Suppressor macrophage treated with lipopolysaccharide for 1 hour (primary cell): ENCODE measurements at regions not wholly inside any gene's neighbourhood (a gene's known extent, or its start where the extent isn't known, plus 50 kb on each side); places are given as distances from the start of the nearest gene placed in this dataset.

Experiments used
- DNase-seq, 3 donors: peaks; one replicate each; pipeline ENCODE4 v3.0.0-alpha.2; 2020 to 2022

DNA sequence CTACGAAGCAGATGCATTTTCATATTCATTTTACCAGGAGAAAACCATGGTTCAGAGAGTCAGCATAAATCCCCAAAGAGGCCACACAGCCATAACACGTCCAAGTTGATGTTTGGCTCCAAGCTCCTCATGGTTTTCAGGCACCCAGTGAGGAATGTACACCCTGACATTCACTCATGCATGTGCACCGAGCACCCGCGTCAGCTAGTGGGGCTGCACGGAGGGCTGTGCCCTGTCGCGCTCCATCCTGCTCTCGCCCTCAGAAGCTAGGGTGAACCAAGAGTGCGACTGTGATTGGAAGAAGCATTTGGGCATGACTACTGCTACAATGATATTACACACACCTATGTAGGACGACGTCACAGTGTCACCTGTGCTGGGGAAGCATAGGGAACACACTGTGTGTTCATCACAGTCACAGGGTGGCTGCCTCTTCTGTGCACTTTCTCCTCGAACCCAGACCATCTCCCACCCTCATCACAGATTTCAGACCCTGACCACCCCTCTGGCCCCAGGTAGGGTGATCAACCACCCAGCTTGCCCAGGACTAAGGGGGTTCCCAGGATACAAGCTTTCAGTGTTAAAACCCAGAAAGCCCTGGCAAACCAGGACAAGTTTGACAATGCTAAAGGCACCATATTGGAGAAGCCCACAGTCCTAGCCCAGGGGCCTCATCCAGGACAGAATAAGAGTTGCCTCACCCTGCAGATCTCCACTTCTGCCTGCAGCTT lies 148.6 kb upstream of the ZNF507 start:
- DNase-seq, result no peak

DNA sequence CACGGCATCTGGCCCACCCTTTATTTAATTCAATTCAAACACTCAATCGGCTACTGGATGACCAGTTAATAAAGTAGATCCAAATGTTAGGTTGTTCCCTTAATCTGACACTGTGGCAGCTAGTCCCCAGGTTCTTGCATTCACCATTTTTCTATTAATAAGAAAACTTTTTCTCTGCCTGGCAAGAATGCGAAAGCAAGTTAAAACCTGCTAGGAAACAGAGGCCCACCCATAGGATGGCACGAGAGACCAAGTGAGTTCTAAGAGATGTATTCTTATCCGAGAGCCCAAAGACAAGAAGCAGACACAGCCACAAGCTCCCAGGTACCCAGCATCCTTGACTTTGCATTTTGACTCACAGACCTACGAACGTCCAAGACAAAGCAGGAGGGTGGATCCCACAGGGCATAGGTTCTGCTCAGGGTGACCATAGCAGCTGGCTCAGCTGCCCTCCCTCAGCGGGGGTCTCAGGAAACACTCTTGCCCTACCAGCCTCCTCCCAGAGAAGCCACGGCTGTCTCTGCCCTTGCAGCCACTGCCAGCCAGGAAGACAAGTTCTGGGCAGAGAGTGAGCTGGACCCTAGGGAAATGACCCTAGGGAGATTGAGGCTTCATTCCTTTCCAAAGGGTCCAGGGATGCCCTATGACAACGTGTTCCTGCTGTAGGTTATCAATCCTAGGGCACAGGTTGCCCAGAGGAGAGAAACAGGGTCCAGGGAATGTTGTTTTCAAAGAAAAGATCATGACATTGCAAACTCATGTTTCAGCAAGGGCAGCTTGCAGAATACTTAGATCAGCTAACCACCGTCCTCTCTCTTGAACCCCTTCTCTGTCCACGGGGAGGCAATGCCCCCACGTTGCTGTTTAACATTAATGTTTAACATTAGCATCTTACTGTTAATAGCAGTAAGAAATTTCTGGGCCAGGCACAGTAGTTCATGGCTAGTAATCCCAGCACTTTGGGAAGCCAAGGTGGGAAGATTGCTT lies 147.2 kb upstream of the ZNF507 start:
- DNase-seq, result no peak

DNA sequence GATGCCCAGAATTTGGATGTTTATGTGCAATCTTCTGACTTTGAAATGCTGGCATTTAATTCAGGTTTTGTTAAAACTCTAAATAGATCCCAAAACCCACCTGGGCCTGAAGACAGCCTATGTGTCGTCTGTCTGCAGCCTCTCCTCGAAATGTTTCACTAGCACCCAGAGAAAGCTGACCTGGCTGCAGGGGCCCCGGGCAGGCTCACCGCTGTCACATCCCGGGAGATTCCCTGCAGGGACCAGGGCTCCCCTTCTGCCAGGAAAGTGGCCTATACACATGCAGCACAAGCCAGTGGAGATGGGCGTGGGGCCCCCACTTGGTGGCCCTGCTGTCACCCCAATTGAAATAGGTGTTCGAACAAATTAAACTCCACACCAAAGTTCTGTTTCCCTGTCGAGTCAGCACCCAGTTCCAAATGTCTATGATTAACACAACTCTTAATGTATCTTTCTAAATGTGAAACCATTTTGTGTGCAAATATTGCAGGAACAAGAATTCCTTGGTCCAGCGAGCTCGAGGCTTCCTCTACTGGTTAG lies 145.8 kb upstream of the ZNF507 start:
- no peak for DNase-seq

DNA sequence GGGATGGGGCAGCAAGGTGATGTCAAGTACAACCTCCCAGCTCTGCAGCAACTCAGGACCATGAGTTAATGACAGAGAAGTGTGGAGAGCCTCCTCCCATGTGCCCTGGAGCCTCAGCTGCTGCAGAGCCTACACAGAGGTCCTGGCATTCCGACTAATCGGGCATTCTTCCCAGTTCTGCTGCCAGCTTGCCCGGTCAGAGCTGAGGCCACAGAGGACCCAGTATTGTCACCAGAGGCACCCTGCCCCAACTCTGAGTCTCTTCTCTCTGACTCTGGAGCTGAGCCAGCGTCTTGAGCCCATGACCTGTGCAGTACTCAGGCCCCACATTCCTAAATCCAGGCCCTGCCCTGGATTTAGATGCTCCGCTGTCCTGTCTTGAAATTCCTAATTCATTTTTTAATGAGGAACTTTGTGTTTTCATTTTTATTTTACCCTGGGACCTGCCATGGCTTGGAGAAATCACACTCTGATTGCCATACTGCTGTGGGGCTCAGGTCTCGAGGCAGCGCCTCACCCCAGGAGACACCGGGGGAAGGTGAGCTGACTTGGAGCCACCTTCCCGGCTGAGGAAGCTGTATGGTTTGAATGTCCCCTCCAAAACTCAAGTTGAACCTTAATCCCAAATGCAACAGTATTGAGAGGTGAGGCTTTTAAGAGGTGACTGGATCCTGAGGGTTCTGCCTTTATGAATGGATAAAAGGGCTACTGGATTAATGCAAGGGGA lies 144.9 kb upstream of the ZNF507 start:
- DNase-seq, result no peak

DNA sequence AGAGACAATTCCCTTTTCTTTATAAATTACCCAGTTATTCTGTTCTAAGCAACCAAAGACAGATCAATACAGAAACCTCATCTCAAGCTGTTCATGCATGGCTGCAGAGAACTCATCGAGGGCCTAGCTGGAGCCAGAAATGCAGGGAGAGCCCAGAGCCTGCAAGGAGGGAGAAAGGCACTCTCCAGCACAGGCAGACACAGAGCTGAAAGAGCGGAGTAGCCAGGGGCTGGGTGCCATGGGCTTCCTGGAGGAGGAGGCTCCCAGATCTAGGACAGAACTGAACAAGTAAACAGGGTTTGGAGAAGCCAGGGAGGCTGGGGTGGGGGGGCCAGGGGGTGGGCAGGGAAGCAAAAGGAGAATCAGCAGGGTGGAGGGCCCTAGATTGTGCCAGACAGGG lies 144.2 kb upstream of the ZNF507 start:
- no peak for DNase-seq

DNA sequence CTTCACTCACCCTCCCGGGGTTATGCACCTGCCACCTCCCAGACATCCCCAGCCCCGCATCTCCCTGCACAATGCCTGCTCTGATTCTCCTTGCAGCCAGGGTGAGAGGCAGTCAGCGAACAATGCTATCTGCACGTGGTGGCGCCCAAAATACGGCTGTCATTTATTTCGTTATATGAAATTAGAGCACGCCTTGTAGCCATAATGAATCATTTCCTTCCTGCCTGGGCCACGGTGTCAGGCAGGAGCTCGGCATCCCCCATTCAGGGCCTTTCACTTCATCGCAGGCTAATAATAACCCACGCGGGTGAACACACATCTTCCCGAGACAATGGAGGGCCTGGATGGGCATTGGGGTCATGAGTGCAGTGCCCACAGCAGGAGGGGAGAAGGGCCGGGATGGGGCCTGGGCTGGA lies 143.8 kb upstream of the ZNF507 start:
- DNase-seq, result peak; percentile 21 to 39 (median 25)

DNA sequence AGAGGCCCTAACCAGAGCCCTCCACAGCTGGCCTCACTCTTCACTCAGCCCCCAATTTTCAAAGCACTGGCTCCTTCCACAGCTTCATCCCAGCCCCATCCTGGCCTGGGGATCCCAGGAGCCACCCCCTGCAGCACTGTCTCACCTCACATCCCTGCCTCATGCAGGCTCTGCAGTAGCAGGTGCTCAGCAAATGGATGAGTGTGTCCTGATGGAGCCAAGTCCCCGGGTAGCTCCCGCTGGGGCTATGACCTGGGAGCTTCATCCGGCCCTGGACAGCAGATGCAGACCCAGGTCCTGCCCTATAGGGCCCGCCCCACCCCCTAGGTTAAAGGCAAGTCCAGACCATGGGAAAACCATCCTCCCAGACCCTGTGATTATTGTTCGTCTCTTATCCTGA lies 143.2 kb upstream of the ZNF507 start:
- no peak for DNase-seq

DNA sequence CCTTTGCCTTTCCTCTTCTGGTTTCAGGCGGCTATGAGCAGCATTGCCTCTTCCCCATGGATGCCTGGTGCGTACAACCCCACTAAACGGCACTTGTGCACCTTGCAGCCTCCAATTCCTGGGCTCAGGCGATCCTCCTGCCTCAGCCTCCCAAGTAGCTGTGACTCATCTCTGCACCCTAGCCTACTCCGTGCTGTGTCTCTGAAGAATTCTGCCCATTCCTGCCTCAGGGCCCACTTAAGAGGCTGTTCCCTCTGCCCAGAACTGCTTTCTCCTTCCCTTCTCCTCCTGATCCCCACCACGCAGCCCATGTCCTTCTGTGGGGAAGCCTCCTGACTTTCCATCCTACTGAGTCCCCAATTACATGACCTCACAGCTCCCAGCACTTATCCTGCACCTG lies 142.2 kb upstream of the ZNF507 start:
- no peak for DNase-seq

DNA sequence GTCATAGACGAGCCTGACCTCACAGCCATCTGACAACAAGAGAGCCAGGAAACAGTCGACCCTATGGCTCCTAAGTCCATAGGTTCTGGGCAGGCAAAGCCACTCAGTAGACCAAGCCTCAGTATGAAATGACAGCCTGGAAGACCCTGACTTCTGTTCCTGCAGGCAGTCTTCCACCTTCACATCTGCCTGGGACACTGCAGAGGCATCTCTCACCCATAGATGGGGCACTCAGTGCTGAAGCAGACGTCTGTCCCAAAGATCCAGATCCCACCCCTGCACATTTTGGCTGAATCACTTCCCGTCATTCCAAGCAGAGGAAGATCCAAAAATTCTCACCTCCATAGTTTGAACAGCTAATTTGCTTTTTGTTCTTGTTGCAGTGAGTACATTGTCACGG lies 139.3 kb upstream of the ZNF507 start:
- DNase-seq, result no peak

DNA sequence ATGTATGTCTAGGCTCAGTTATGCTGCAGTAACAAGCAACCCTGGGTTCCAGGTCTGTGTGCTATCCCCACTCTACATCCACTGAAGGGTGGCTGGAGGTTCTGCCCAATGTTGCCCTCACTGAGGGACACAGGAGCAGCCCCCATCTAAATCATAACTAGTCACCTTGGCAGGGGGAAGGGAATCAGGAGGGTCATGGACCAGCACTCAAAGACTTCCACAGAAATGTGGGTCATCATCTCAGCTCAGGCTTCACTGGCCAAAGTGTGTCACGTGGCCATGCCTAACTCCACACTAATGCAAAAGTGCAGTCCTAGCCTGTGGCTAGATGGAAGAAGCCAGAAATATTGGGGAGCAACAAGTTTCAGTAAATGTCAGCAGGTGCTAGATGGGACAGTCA lies 137.3 kb upstream of the ZNF507 start:
- no peak for DNase-seq

DNA sequence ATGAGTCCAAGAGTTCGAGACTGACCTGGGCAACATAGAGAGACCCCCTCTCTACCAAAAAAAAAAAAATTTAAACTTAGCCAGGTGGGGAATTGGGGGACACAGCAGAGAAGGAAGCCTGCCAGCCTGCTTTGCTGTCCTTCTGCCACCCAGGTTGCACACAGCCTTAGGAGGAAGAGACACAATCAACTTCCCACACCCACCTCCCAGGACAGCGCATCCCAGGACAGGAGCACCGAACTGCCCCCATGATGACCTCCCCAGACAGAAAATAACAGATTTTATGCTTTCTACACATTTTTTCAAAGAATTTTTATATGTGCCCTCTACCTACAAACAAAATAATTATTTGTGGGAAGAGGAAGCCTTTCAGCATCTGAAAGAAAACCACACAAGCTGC lies 126.0 kb upstream of the ZNF507 start:
- DNase-seq, result no peak

DNA sequence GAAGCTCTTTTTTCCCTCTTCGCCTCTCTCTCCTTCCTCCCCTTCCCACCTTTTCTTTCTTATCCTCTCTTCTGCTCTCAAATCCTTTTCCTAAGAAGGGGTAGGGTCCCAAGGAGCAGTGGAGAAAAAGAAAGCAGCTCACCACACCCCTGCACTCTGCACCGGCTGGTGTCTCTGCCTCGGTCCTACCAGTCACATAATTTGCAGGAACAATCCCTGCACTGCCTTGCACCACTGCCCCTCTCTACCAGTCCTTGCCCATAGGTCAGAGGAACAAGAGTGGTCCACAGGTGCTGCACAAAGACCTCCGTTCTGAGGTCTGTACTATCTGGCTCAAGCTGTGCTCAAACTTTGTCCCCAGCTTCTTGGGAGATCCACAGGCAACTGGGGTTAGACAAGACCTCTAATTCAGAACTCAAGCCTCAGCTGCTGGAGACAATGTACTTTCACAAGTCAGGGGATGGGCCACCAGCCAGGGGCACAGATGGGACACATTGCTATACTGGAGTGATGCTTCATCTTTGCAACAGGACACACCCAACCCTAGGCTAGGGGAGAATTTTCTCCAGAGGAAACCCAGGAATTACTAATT lies 125.4 kb upstream of the ZNF507 start:
- no peak for DNase-seq

DNA sequence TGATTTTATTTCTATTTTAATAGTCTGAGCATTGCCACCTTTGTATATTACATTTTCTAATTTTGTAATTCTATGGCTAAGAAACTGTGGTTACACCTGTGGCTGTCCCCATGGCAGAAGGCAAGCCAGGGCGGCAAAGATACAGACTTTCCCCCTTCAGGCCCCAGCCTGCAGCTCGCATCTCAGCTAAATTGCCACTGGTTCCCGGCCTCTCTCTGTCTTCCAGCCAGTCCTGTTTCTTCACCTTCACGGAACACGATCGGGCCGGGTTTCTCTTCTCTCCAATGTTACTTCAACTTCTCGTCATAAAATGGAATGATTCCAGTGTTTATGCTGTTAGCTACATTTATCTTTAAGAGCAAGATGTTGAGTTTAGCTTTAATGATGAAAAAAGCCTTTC lies 124.5 kb upstream of the ZNF507 start:
- no peak for DNase-seq

DNA sequence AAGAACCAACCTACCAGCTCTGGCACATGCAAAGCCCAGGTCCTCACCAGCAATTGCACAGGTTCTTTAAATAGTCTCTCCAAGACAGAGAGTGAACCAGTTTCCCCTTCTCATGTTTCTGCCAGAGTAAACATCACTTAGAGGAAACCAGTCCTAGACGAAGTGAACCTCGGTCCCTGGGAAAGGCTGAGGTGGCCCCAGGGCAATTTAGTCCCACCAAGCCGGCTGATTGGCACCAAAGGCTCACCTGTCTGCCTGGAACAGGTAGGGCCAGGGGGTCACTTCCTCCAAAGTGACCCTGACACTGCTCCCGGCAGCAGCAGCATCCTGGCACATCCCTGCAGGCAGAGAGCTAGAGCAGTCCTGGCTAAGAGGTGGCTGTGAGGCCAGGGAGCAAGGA lies 122.9 kb upstream of the ZNF507 start:
- DNase-seq, result no peak

DNA sequence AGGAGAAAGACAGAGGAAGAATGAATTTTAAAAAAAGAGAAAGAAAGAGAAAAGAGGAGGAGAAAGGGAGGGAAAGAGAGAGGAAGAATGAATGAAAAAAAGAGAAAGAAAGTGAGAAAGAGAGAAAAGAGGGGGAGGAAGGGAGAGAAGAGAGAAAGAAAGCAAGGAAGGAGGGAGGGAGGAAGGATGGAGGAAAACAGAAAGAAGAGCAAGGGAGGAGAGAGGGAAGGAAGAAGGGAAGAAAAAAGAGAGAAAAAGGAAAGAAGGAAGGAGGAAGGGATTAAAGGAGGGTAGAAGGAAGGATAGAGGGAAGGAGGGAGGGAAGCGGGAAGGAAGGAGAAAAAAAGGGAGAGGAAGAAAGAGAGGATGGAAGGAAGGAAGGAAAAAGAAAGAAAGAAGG lies 122.3 kb upstream of the ZNF507 start:
- no peak for DNase-seq

DNA sequence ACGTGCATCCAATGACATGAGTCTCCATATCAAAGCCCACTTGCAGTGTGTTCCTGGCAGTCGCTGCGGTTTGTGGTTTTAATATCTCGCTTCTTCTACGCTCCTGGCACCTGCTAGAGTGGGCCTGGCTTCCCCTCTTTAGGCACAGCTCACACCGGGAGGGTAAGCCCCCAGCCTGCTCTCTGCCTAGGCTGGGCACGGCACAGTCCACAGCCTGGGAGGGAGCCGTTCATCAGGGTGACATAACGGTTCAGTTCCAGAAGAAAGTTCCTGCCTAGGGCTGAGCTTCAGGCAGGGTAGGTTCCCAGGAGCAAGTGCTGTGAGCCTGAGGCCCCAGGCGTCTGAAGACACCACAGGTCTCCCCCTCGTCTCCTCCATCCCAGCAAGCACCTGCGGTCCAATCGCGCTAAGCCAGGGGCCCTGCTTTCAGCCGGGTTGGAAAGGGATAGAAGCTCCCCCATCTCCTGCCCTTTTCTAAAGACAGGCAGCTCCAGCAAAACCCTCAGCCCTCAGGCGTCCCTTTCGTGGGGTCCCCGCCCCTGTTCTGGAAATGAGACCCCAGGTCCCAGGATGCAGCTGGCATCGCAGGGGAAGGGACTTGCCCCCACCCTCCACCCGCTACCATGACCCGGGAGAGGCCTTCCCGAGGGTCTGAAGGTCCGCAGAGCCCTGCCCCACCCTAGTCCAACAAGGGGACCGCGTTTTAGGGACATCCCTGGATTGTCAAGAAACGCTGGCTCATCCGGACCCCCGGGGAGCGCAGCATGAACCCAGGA lies 121.6 kb upstream of the ZNF507 start:
- DNase-seq, result peak in 2 of 3 donors; percentile 7 to 9

DNA sequence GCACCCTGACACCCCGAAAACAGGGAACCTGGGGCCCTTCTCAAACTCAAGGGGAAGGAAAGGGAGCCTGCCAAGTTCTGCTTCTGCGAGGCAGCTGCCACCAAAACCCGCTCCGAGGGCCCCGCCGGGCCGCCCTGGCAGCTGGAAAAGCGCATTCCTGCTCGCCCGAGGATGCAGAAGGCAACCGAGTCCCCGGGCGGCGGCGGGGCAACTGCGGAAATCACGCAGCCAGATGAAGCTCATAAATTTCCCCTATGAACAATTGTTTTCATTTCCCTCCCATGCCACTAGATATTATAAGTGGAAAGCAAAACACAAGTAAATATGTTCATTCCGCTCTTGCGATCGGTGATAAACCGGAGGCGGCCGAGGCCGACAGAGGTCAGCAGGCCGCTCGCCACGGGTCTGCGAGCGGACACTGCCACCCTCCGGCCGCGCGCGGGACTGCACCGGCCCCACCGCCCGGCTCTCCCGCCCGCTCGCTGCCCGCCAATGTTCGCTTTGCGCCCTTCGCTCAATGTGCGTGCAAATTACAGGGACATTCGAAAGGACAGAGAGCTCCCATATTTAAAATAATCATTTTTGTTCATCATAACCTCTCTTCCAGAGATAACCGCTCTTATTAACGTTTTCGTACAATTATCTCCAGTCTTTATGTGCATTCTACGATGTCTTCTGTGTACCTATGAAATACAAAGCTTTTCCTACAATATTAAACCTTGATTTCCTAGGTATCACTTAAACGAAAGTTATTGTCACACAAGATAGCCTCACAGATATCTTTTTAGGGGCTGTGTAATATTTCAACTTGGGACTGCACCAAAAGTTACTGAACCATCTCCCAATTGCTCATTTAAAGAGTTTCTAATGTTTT lies 120.8 kb upstream of the ZNF507 start:
- DNase-seq, result peak; percentile 84 to 87 (median 86)

DNA sequence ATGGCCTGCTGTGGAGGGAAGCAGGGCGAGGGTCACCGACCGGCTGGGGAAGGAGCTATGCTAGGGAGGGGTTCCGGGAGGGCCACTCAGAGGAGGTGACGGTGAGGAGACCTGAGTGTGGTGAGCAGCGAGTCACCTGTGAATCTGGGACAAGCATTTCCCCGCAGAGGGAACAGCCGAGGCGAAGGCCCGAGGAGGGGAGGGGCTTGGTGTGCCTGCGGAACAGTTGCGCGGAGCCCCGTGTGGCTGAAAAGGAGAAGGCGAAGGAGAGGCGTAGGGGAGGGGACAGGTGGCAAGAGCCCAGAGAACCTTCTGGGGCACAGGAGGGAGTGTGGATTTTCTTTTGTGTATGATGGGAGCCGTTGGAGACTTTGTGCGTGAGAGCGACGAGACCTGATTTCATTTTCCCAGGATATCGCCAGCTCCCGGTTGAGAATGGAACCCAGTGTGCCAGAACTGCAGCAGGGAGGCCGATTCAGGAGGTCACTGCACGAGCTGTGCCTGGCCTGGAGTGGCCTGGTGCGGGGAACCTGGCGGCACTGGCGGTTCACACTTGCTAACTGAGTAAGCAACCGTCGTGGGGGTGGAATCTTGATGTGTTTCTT lies 117.7 kb upstream of the ZNF507 start:
- DNase-seq, result no peak

DNA sequence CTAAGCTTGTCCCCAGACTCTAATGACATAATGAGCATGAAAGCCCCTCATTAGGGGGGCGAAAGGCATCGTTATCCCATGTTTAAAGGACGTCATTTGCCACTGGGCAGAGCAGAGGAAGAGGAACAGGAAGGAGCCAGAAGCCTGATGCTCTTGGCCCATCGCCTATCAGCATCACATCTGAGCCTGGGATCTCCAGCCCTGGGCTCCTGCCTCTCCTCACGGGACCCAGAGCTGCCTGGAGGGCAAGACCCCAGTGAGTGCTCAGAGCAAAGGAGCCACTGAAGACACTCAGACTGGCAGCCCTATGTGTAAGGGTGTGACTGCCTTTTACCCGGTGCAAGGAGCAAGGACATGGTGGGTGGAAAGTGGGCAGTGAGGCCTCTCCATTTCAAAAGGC lies 115.0 kb upstream of the ZNF507 start:
- no peak for DNase-seq

DNA sequence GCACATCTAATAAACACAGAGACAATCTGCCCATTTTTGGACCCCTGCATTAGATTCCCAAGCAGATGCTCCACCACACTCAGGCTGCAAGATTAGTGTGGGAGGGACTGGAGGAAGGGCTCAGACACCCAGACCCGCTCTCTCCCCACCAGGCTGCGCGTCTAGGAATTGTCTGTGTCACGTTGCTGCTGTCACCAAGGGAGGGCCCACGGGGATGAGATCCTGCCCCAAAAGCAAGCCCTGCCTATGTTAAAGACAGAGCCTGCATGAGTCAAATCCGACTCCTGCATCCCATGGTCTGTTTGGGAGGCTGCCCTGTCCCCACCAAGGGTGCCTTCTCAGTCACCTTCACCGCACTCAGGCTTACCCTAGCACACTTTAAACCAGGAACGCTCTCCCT lies 114.4 kb upstream of the ZNF507 start:
- no peak for DNase-seq
